Dedifferentiated amniotic fluid mesenchymal stem cell (primary cell): ENCODE measurements at regions not wholly inside any gene's neighbourhood (a gene's known extent, or its start where the extent isn't known, plus 50 kb on each side); places are given as distances from the start of the nearest gene placed in this dataset.
"Not testable (repeated sequence)": the region's sequence is repeated elsewhere in the genome, so short reads cannot be mapped to it uniquely, and the experiment has no call there.

Experiments
- DNase-seq: peaks from one replicate; pipeline ENCODE4 v3.0.0-alpha.2; 2016; ENCODE audit errors: extremely low spot score

- no peak for DNase-seq
These were observed 127.7 kb downstream of the ALDH8A1 start for GRCh38 chr6:134821928-134822864.

DNA sequence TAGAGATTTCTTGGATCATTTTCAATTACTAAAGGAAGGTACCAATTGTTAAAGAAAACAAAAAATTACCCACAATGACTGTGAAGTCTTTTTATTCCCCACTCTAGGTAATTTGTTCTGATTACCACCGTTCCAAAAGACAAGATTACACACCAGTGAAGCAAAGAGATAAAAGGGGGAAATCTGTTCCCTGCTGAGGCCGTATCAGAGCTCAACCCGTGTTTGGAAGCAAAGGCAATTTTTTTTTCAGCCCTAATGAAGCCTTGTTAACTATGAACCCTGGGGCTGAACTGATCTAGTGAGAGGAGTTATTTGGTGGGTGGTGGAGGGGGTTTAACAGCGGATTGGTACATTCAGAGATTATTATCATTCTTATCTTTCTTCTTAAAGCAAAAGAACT is 128.5 kb downstream of the ALDH8A1 start:
- no peak for DNase-seq

DNA sequence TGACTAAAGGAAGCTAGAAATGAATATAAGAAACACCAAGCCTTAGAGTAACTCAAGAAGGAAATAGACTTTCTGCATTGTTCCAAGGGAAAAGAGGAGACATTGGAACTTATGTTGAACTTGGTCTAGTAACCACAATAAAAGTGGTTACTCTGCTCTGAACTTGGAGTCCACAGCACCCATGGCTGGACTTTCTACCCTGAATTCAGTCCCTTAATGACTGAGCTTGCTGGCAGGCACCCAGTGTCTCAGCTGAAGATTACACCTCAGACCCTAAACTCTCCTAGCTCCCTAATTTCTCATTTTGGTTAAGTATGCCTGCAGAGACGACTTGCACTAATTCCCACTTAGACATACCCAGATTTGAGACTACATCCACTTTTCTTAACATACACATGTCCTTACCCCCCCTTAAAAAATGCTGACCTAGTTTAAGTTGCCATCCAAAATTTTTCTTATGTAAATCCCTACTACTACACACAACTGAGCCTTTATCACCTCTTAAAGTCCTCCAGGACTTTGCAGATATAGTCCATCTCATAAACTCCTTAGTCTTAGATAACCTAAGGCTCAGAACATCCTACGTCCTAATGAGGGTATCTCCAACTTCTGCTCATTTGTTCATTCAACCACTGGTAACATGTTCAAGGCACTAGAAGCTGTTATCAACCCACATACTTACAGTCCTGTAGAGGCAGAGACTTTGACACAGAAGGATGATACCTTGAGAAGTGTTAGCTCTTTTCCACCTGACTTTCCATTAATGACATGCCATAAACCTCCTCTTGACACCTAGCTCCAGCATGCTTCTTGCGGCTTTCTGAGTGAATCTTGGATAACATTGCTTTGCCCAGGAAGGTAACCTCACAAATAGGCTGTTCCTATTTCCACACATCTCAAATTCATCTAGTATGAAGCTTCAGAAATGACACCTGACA is 129.8 kb downstream of the ALDH8A1 start:
- no peak for DNase-seq

GRCh38 chr6:134819236-134819635 is 130.7 kb downstream of the ALDH8A1 start:
- DNase-seq, result no peak

DNA sequence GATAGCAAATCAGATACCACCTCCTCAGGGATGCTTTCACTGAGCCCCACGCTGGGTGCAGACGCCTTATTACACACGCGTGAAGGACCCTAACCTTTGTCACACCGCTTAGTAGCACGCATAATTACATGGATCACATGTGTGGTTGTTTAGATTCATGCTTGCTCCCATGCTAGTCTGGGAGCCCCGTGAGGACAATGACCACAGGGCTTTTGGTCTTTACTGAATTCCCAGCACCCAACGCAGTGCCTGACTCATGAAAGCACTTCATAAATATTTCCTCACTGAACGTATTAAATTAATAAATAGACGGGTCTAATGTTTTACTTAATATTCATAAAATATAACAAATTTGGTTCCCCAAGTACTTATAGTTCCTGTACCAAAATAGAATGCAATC is 132.5 kb downstream of the ALDH8A1 start:
- no peak for DNase-seq

DNA sequence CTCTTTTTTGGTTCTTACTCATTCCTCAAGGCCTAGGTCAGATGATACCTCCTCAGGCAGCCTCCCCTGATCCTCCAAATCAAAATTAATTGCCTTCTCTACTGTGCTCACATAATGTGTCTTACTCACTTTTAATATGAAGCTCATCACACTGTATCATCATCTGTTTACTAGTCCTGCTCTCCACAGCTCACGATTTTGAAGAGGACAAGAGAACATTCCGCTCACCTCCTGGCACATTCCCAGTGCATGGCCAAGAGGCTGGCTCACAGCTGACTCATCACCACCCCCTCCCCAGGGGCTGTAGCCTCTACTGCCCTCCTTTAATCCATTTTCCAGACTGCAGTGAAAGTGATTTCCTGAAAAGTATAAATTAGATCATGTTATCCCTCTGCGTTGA is 133.1 kb downstream of the ALDH8A1 start:
- no peak for DNase-seq

DNA sequence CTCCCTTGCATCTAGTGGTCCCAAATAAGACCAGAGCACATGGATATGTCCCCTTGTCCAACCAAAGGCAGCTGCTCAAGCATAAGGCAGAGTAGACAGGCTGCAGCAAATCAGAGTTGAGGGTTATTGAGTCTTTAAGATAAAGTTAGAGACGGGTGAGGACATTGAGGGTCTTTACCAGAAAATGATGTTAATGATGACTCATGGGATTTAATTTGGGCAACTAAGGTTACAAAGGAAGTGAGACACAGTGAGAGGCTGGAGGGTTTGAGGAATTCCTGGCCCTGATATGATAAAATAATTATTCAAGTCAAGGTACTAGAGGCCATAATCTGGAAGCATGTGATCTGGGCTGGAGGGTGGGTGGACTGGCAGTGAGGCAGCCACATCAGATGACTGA is 133.6 kb downstream of the ALDH8A1 start:
- no peak for DNase-seq

DNA sequence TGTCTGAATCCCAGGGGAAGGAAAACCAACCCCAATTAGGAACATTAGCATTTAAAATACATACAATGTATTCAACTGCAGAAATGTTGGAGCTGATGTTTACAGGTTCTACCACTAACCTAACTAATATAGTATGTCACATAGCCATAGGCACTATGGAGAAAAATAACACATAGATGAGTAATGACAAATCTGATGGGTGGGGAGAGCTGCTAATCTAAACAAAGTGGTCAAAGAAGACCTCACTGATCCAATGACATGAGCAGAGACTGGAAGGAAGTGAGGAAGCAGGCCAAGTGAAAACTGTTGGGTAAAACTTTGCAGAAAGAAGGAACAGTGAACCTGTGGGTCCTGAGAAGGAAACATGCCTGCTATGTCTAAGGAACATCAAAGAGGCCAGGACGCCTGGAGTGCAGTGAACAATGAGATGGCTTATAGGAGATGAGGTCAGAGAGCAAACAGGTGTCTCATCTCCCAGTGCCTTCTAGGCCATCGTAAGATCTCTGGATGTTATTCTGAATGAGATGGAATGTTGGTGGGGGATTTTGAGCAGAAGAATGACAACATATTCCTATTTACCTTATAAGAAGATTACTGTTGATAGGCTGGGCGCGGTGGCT is 135.7 kb downstream of the ALDH8A1 start:
- DNase-seq, result peak; percentile 54

DNA sequence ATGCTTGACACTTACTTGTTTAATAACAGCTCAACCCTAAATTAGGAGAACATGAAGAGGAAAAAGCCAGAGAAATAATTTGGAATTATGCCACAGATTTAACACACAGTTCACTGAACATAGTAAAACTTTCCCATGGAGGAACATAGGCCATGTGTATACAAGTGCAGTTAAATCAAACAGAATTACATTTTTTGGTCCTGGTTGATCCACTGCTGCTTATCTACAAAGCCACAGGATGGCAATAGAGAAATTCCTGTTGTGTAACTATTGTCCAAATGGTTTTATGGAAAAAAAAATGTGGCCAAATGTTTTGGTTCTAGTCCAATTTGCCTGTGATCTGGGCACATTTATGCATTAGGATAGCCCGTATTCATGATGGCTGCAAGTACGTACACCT is 136.8 kb downstream of the ALDH8A1 start:
- DNase-seq, result no peak

GRCh38 chr6:134810402-134810801 is 139.5 kb downstream of the ALDH8A1 start:
- DNase-seq, result no peak

- DNase-seq, result no peak
These were observed 140.8 kb downstream of the ALDH8A1 start for GRCh38 chr6:134809130-134809529.

GRCh38 chr6:134806180-134806798 is 143.6 kb downstream of the ALDH8A1 start:
- peak; percentile 20 for DNase-seq

DNA sequence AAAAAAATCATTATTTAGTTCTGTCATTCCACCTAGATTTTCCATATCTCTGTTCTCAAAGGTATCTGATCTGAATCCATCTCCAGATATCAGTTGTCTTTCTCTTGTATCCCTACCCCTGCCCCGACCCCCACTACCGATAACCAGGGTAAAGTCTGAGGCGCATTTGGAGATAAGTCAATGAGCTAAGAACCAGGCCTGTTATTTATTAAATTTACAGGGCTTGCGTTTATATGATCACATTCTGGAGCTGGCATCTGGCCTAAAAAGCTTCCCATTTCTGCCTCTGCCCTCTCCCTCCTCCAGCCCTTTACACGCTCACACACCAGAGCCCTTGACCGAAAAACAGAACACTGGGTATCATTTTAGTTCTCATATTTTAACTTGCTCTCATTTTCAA is 144.7 kb downstream of the ALDH8A1 start:
- no peak for DNase-seq

GRCh38 chr6:134804311-134804710 is 145.6 kb downstream of the ALDH8A1 start:
- DNase-seq, result not testable (repeated sequence)

DNA sequence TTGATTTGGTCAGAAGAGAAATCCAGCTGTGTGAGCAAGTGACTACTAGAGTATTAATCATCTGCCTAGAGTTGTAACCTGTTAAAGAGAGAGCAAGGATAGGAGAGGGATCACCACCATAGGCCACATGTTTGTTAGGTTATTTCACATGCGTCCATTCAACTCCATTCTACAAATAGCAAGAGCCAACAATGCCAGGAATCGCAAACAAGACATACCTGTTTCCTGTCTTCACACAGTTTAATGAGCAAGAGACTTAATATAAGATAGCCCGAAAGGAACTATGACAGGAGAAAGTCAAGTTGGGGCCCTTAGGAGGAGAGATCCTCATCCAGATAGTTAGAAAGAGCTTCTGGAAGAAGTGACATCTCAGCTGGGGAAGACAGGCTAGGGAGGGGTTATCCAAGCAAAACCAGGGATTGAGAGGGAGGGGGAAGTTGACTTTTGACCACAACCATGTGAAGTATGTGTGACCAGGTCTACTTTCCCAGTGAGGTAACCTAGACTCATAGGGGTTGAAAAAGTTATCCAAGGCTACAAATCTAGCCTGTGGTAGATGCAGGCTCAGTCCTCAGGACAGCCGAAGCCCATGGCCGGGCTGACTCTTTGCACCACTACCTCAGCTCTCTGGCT is 147.4 kb downstream of the ALDH8A1 start:
- no peak for DNase-seq

- no peak for DNase-seq
These were observed 152.3 kb downstream of the ALDH8A1 start for GRCh38 chr6:134797400-134798113.

DNA sequence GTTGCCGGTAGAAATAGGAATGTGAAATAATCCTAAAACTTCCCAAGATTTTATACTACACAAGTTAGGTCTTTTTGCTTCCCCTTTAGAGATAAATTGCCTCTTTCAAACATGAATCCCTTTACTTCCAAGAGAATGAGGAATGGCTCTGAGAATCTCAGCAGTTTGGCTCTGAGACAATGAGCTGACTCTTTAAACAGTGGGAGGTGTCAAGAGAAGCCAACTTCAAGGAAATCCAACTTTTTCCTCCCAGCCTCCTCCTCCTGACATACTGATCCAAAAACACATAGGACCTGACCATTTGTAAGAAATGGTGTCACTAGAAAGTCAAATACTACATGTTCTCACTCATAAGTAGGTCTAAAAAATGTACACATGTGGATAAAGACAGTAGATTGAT is 154.2 kb downstream of the ALDH8A1 start:
- no peak for DNase-seq

DNA sequence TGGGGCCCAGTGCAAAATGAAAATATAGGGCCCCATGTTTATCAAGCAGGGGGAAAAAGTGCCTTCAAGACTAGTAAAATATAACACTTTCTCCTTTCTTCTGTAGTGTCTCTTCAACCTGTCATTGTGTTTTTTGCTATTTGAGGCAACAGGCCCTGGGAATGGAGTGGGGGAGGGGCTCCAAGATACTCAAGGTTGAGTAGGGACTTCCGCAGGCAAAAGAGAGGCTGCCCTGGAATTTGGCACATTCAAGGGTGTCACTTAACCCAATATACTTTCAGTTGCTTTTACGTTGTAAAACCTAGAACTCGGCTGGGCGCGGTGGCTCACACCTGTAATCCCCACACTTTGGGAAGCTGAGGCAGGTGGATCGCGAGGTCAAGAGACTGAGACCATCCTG is 154.9 kb downstream of the ALDH8A1 start:
- DNase-seq, result no peak

- DNase-seq, result not testable (repeated sequence)
These were observed 158.6 kb downstream of the ALDH8A1 start for GRCh38 chr6:134791243-134791843.

- DNase-seq, result no peak
These were observed 162.5 kb downstream of the ALDH8A1 start for GRCh38 chr6:134787261-134787877.
